Left lung (tissue), 4 donors: ENCODE measurements at regions not wholly inside any gene's neighbourhood (a gene's known extent, or its start where the extent isn't known, plus 50 kb on each side); places are given as distances from the start of the nearest gene placed in this dataset.

Experiments used
- ATAC-seq: fragments of 200-7000 bp; cut with Tn5 transposase; one replicate; pipeline ENCODE4 v1.9.1; 2020; ENCODE audit warnings: moderate library complexity
- DNase-seq, 4 donors: peaks; one replicate each; pipeline ENCODE4 v3.0.0-alpha.2; 2013 to 2020
- H3K27ac ChIP-seq, 2 donors: fragments of 200-600 bp; sonication (generic) in 1 of 2; one replicate each; pipeline versions ENCODE4 v1.5.0 to v1.8.0; 2020 to 2021
- H3K27me3 ChIP-seq, 2 donors: fragments of 200-600 bp; sonication (generic) in 1 of 2; one replicate each; pipeline versions ENCODE4 v1.5.0 to v1.8.0; 2020 to 2021
- H3K36me3 ChIP-seq, 2 donors: fragments of 200-600 bp; sonication (generic) in 1 of 2; one replicate each; pipeline versions ENCODE4 v1.5.0 to v1.8.0; 2020 to 2021
- H3K4me1 ChIP-seq, 2 donors: fragments of 200-600 bp; one replicate each; pipeline ENCODE4 v1.8.0; 2021
- H3K4me3 ChIP-seq, 2 donors: fragments of 200-600 bp; sonication (generic) in 1 of 2; one replicate each; pipeline versions ENCODE4 v1.5.0 to v1.8.0; 2020 to 2021; ENCODE audit warnings: mild to moderate bottlenecking in 1 of 2
- H3K9me3 ChIP-seq, 2 donors: fragments of 200-600 bp; sonication (generic) in 1 of 2; one replicate each; pipeline versions ENCODE4 v1.5.0 to v1.8.0; 2020 to 2021
- intact Hi-C, 2 donors: fragments of 100-400 bp; cut with DNase I; formaldehyde crosslinking; loops; one replicate each; pipeline versions ENCODE4 v1.11.2 to v1.14.2; 2022
- TF ChIP-seq, protein P1 (sequence below), 2 donors: fragments of 200-600 bp; sonication (generic) in 1 of 2; IDR thresholded peaks; one replicate each; pipeline versions ENCODE4 v1.5.0 to v1.8.0; 2021; ENCODE audit warnings: antibody characterized with exemption in 2 of 2
- donor health status: DM: no; HTN: yes; CAD: no.
- donor health status: DM: no; HTN: no; CAD: no.

GRCh38 chr12:25323581-25323982 is 72.9 kb upstream of the KRAS start:
- ATAC-seq: no peak
- intact Hi-C loops: no loop called here
- H3K27ac ChIP-seq: no peak overlapping the region
- H3K4me3 ChIP-seq: no peak overlapping the region
- TF ChIP-seq, protein P1, sequence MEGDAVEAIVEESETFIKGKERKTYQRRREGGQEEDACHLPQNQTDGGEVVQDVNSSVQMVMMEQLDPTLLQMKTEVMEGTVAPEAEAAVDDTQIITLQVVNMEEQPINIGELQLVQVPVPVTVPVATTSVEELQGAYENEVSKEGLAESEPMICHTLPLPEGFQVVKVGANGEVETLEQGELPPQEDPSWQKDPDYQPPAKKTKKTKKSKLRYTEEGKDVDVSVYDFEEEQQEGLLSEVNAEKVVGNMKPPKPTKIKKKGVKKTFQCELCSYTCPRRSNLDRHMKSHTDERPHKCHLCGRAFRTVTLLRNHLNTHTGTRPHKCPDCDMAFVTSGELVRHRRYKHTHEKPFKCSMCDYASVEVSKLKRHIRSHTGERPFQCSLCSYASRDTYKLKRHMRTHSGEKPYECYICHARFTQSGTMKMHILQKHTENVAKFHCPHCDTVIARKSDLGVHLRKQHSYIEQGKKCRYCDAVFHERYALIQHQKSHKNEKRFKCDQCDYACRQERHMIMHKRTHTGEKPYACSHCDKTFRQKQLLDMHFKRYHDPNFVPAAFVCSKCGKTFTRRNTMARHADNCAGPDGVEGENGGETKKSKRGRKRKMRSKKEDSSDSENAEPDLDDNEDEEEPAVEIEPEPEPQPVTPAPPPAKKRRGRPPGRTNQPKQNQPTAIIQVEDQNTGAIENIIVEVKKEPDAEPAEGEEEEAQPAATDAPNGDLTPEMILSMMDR (IDR thresholded peaks at IDR 0.05): no peak
- H3K27me3 ChIP-seq: no peaks in the 10 kb centered on the region
- no peaks in the 10 kb centered on the region for H3K36me3 ChIP-seq
- DNase-seq: peak in 2 of 4 donors; percentile 16 to 19
- no peaks in the 10 kb centered on the region for H3K9me3 ChIP-seq
- no peaks in the 10 kb centered on the region for H3K4me1 ChIP-seq

DNA sequence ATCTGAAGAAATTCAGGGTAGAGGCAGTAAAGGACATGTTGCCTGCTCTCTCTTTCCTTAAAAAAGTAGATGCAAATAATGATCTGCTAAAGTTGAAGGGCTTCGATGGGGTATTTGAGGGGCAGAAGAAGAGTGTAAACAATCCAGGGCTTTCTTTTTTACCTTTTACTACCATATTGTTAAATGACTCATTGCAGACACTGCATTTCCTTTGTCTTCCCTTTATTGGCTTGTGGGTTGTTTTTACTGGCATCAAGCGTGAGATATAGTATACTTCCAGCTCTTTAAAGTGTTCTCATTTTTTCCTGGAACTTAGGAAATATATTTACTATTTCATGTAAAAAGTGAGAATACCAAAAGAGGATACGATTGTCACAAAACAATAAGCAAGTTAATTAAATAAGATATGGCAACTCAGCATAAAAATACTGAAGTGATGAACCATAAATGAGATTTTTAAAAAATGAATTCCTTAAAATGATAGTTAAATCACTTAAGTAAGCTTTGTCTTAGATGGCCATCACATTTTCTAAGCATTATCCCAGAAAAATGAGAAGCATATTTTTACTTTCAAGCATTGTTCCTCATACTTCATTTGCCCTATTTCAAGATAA is 72.3 kb upstream of the KRAS start:
- no peak overlapping the region for H3K4me3 ChIP-seq
- TF ChIP-seq, protein P1 (IDR thresholded peaks at IDR 0.05): no peak
- no peaks in the 10 kb centered on the region for H3K4me1 ChIP-seq
- H3K27me3 ChIP-seq: no peaks in the 10 kb centered on the region
- intact Hi-C loops: no loop called here
- H3K36me3 ChIP-seq: no peaks in the 10 kb centered on the region
- no peak overlapping the region for H3K27ac ChIP-seq
- DNase-seq (no peak), ATAC-seq (no peak)
- H3K9me3 ChIP-seq: no peaks in the 10 kb centered on the region

GRCh38 chr12:25322351-25322750 is 71.6 kb upstream of the KRAS start:
- TF ChIP-seq, protein P1 (IDR thresholded peaks at IDR 0.05): no peak
- intact Hi-C loops: no loop called here
- no peak overlapping the region for H3K4me3 ChIP-seq
- H3K36me3 ChIP-seq: no peaks in the 10 kb centered on the region
- no peak for DNase-seq
- H3K27ac ChIP-seq: no peak overlapping the region
- ATAC-seq: no peak
- no peaks in the 10 kb centered on the region for H3K9me3 ChIP-seq
- no peaks in the 10 kb centered on the region for H3K4me1 ChIP-seq
- no peaks in the 10 kb centered on the region for H3K27me3 ChIP-seq

GRCh38 chr12:25321772-25322171 is 71.0 kb upstream of the KRAS start:
- DNase-seq (no peak), ATAC-seq (no peak)
- intact Hi-C loops: no loop called here
- Histone ChIP-seq H3K27ac (no peak overlapping the region), H3K9me3 (no peaks in the 10 kb centered on the region), H3K27me3 (no peaks in the 10 kb centered on the region), H3K4me3 (no peak overlapping the region), H3K4me1 (no peaks in the 10 kb centered on the region), H3K36me3 (no peaks in the 10 kb centered on the region)
- TF ChIP-seq, protein P1 (IDR thresholded peaks at IDR 0.05): no peak

DNA sequence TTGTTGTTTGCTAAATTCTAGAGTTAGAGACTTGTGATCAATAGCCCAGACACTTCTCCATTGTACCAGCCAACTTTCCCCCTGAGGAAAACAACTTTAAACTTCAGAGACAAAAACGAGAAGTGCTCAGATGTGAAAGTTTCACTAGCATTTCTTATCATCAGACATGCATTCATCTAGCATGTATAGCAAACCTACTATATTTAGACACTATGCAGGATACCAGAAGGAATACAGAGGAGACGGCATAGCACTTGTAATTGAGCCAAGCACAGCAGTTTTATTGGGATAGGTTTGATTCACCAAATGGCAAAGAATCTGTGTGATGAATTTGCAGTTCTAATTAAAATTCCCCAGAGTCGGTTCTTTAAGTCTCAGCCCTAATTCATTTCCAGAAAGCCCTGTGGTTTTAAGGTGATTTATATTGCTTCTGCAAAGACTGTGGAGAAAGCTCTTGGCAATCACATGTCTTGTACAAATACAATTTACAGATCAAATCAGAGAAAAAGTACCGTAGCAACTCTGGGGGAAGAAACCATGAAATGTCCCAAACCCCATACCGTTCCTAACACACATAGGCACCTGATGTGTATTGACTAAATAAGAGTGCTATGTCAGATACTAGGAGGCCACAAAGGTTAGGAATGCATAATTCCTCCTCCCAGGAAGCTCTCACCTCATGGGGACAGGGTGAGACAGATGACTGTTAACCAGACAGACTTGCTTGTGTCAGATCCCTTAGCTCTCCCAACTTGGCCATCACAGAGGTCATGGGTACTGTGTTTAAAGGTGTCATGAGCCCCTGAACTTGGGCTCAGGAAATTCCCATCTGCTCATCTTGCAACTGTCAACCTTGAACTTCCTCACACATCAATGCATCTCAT is 69.6 kb upstream of the KRAS start:
- DNase-seq: no peak
- Histone ChIP-seq H3K27ac (no peak overlapping the region), H3K36me3 (no peaks in the 10 kb centered on the region), H3K4me1 (no peaks in the 10 kb centered on the region), H3K4me3 (no peak overlapping the region), H3K27me3 (no peaks in the 10 kb centered on the region), H3K9me3 (no peaks in the 10 kb centered on the region)
- ATAC-seq: no peak
- TF ChIP-seq, protein P1 (IDR thresholded peaks at IDR 0.05): no peak
- intact Hi-C loops: no loop called here
